GM10248 (cell line): ENCODE measurements at regions not wholly inside any gene's neighbourhood (a gene's known extent, or its start where the extent isn't known, plus 50 kb on each side); places are given as distances from the start of the nearest gene placed in this dataset.

Source experiments
- CTCF ChIA-PET: fragments of 300-600 bp; sonication (Branson Sonifier 250); formaldehyde crosslinking; extraction: SDS; loops from one replicate; lab custom pipeline; 2021; ENCODE audit warnings: antibody characterized with exemption; lab: Yijun Ruan, JAX
- POLR2A ChIA-PET: fragments of 350-650 bp; sonication (Branson Sonifier 250); formaldehyde crosslinking; extraction: SDS; loops from one replicate; lab custom pipeline; 2020; ENCODE audit warnings: antibody characterized with exemption; lab: Yijun Ruan, JAX
- DNase-seq: peaks from one replicate; pipeline ENCODE4 v3.0.0; 2012; ENCODE audit errors: extremely low spot score
- TF ChIP-seq, protein P1 (sequence below): IDR thresholded peaks from 2 replicates; pipeline ENCODE4 v1.5.1; 2012; ENCODE audit warnings: mild to moderate bottlenecking, low read depth; ENCODE audit errors: extremely low read depth, missing control alignments, control extremely low read depth

- POLR2A ChIA-PET: no interaction called here
- TF ChIP-seq, protein P1, sequence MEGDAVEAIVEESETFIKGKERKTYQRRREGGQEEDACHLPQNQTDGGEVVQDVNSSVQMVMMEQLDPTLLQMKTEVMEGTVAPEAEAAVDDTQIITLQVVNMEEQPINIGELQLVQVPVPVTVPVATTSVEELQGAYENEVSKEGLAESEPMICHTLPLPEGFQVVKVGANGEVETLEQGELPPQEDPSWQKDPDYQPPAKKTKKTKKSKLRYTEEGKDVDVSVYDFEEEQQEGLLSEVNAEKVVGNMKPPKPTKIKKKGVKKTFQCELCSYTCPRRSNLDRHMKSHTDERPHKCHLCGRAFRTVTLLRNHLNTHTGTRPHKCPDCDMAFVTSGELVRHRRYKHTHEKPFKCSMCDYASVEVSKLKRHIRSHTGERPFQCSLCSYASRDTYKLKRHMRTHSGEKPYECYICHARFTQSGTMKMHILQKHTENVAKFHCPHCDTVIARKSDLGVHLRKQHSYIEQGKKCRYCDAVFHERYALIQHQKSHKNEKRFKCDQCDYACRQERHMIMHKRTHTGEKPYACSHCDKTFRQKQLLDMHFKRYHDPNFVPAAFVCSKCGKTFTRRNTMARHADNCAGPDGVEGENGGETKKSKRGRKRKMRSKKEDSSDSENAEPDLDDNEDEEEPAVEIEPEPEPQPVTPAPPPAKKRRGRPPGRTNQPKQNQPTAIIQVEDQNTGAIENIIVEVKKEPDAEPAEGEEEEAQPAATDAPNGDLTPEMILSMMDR: no peak
- no peak for DNase-seq
- CTCF ChIA-PET: interaction anchor here (1.1 to 2.8 kb wide), 2 partner anchors 8 to 12 kb away, joined by 3 to 8 read pairs; no protein-coding TSS in a partner anchor
Measured at GRCh38 chr2:167454036-167454435, 565.8 kb downstream of the XIRP2 start.

DNA sequence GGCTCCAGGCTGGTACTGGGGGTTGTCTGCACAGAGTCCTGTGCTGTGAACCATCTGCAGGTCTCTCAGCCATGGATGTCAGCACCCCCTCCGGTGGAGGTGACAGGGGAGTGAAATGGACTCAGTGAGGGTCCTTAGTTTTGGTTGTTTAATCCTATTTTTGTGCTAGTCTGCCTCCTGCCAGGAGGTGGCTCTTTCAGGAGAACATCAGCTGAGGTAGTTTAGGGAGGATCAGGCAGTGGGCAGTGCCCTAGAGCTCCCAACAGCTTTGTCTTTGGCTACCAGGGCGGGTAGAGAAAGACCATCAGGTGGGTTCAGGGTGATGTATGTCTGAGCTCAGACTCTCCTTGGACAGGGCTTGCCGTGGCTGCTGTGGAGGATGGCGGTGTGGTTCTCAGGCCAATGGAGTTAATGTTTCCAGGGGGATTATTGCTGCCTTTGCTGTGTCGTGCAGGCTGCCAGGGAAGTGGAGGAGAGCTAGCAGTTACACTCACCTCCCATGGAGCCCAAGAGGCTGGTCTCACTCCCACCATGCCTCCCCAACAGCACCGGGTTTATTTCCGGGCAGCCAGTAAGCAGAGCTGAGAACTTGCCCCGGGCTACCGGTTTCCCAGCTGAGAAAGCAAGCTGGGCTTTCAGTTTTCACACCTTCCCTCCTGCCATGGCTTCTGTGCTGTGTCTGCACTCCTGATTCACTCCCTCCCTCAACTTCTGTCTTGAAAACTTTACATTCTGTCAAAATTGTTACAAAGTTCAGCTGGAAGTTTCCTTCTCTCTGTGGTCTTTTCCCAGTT, 563.4 kb downstream of the XIRP2 start:
- ChIA-PET CTCF (interaction anchor here (2.8 kb wide), 1 partner anchor 10 kb away, joined by 8 read pairs; no protein-coding TSS in a partner anchor), POLR2A (no interaction called here)
- DNase-seq: no peak
- TF ChIP-seq, protein P1: no peak

DNA sequence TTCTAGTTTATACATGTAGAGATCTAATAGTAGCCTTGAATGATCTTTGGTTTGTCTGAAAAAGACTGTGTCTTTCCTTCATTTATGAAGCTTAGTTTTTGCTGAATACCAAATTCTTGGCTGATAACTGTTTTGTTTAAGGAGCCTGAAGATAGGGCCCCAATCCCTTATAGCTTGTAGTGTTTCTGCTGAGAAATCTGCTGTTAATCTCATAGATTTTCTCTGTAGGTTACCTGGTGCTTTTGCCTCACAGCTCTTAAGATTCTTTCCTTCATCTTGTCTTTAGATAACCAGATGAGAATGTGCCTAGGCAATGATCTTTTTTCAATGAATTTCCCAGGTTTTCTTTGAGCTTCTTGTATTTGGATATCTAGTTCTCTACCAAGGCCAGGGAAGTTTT, 562.1 kb downstream of the XIRP2 start:
- no peak for DNase-seq
- POLR2A ChIA-PET: no interaction called here
- TF ChIP-seq, protein P1: no peak
- CTCF ChIA-PET: interaction anchor here (1.2 kb wide), 1 partner anchor 12 kb away, joined by 4 read pairs; no protein-coding TSS in a partner anchor

DNA sequence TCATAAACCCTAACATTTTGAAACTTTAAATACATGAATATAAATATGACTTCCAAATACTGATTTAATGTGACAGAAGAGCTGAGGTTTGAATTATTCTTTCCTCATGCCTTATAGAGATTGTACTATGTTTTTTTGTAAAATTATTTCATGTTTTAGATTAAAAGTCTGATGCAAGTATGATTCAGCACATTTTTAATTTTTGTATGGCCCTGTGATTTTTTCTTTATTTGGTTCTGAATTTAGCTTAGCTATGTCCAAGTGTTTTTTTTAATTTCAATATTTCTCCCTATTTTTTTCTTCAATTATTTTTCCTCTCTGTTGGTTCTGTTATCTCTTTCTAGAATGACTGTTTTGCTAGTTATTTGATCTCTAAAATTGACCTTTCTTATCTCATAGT, 552.1 kb downstream of the XIRP2 start:
- ChIA-PET CTCF (no interaction called here), POLR2A (no interaction called here)
- no peak for DNase-seq
- TF ChIP-seq, protein P1: no peak

DNA sequence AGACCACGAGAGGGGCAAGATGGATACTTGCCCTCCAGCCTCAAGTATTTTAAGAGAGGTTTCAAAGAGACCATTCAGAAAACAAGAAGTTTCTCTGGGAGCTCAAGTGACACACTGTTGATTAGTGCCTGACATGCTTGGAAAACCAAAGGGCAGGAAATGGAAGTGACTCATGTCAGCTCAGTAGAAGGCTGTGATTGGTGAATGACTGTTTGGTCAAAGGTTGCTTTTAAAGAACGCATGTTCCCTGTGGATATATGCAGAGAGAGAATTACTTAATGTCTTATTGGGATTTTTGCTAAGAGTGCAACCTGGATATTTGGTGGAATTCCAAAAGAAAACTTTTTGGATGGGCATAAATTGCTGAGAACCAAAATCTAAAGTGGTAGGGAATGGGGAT, 549.9 kb downstream of the XIRP2 start:
- CTCF ChIA-PET: interaction anchor here (1.4 kb wide), 1 partner anchor 27 kb away, joined by 3 read pairs; no protein-coding TSS in a partner anchor

GRCh38 chr2:167431949-167432348, 543.7 kb downstream of the XIRP2 start:
- ChIA-PET CTCF (no interaction called here), POLR2A (no interaction called here)

More for the DNA sequence above, 549.9 kb downstream of the XIRP2 start:
- DNase-seq: no peak
- POLR2A ChIA-PET: no interaction called here
- TF ChIP-seq, protein P1: no peak

More at GRCh38 chr2:167431949-167432348, 543.7 kb downstream of the XIRP2 start:
- no peak for DNase-seq
- TF ChIP-seq, protein P1: no peak
